HTR-8/SVneo (cell line): ENCODE measurements at regions not wholly inside any gene's neighbourhood (a gene's known extent, or its start where the extent isn't known, plus 50 kb on each side); places are given as distances from the start of the nearest gene placed in this dataset.
A peak's percentile ranks its signal among the peaks of the same experiment; 100 is the strongest.
"Not testable (repeated sequence)": the region's sequence is repeated elsewhere in the genome, so short reads cannot be mapped to it uniquely, and the experiment has no call there.

Experiments used
- DNase-seq: peaks from one replicate; pipeline ENCODE4 v3.0.0; 2011; ENCODE audit warnings: low spot score, mixed read lengths; ENCODE audit not compliant: insufficient read length
- FAIRE-seq: peaks from 2 replicates; lab custom pipeline; 2011; peaks lifted over from hg19 to GRCh38; lab: Jason Lieb, UNC

- not testable (repeated sequence) for DNase-seq, FAIRE-seq
These were observed 146.7 kb upstream of the SFSWAP start for GRCh38 chr12:131564138-131564727.

GRCh38 chr12:131564845-131565244, 146.0 kb upstream of the SFSWAP start:
- no peak for FAIRE-seq
- no peak for DNase-seq

GRCh38 chr12:131565267-131566015, 145.4 kb upstream of the SFSWAP start:
- FAIRE-seq, result no peak
- DNase-seq, result no peak

- DNase-seq (no peak), FAIRE-seq (peak; percentile 62)
These were observed 142.6 kb upstream of the SFSWAP start for GRCh38 chr12:131568336-131568735.

GRCh38 chr12:131570596-131570995, 140.3 kb upstream of the SFSWAP start:
- FAIRE-seq, result no peak
- DNase-seq, result no peak

GRCh38 chr12:131571827-131572226, 139.1 kb upstream of the SFSWAP start:
- DNase-seq (no peak), FAIRE-seq (no peak)

GRCh38 chr12:131572626-131573025, 138.3 kb upstream of the SFSWAP start:
- FAIRE-seq (no peak), DNase-seq (no peak)

- DNase-seq, result no peak
- FAIRE-seq, result no peak
These were observed 137.1 kb upstream of the SFSWAP start for GRCh38 chr12:131573631-131574394.

- DNase-seq (no peak), FAIRE-seq (no peak)
These were observed 136.5 kb upstream of the SFSWAP start for GRCh38 chr12:131574395-131574771.

- no peak for FAIRE-seq
These were observed 135.5 kb upstream of the SFSWAP start for GRCh38 chr12:131575371-131575770.

GRCh38 chr12:131576734-131577133, 134.2 kb upstream of the SFSWAP start:
- FAIRE-seq, DNase-seq: not testable (repeated sequence)

More at GRCh38 chr12:131575371-131575770, 135.5 kb upstream of the SFSWAP start:
- no peak for DNase-seq

GRCh38 chr12:131577766-131578165, 133.1 kb upstream of the SFSWAP start:
- FAIRE-seq, result no peak

GRCh38 chr12:131578828-131579470, 131.9 kb upstream of the SFSWAP start:
- no peak for FAIRE-seq
- DNase-seq, result no peak

More at GRCh38 chr12:131577766-131578165, 133.1 kb upstream of the SFSWAP start:
- no peak for DNase-seq

- DNase-seq (no peak), FAIRE-seq (no peak)
These were observed 127.7 kb upstream of the SFSWAP start for GRCh38 chr12:131583090-131583712.

GRCh38 chr12:131586269-131586668, 124.6 kb upstream of the SFSWAP start:
- DNase-seq (no peak), FAIRE-seq (no peak)

- DNase-seq, result no peak
- no peak for FAIRE-seq
These were observed 124.1 kb upstream of the SFSWAP start for GRCh38 chr12:131586761-131587160.

GRCh38 chr12:131587565-131587964, 123.3 kb upstream of the SFSWAP start:
- DNase-seq (no peak), FAIRE-seq (no peak)

GRCh38 chr12:131589221-131589897, 121.5 kb upstream of the SFSWAP start:
- no peak for FAIRE-seq
- DNase-seq, result no peak

- FAIRE-seq (no peak), DNase-seq (no peak)
These were observed 120.9 kb upstream of the SFSWAP start for GRCh38 chr12:131589966-131590365.

- FAIRE-seq (no peak), DNase-seq (no peak)
These were observed 119.8 kb upstream of the SFSWAP start for GRCh38 chr12:131591136-131591535.
